CD4-positive, alpha-beta T cell treated with Interleukin-2 at 100 ng/mL for 4 hours (primary cell): ENCODE measurements at regions not wholly inside any gene's neighbourhood (a gene's known extent, or its start where the extent isn't known, plus 50 kb on each side); places are given as distances from the start of the nearest gene placed in this dataset.
"Not testable (repeated sequence)": the region's sequence is repeated elsewhere in the genome, so short reads cannot be mapped to it uniquely, and the experiment has no call there.

Experiments used
- DNase-seq: peaks from one replicate; pipeline ENCODE4 v3.0.0-alpha.2; 2020; ENCODE audit warnings: low spot score

DNA sequence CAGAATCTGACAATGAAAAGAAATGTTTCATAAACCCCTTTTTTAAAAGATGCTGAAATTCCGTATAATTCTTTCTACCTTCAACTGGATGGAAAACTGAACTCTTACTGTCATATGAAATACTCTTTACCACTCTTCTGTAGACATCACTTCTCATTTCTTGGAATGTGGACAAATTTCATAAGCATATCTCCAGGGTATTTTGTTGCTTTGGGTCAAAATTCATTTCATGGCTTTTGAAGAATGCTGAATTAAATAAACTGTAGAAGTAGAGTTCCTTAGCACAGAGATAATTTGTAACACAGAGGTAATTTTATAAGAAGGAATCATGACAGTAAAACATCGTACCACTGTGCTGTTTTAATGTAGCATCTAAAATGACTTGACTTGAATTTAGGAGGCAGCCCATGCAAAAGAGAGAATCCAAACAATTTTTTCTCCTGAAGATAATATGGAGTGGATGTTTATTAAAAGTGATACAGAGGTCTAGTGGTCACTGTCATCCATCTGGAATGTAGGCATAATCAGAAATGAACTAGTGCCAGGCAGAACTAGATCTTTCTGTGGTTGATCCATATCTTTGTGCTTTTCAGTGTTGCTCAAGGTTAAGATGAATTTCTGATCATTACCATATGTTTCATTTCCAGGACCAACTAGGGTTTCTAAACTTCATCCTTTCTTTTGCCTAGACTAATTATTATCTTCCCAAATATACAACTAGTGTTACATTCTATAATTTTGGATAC, 492.0 kb downstream of the KIF20B start:
- DNase-seq, result no peak

GRCh38 chr10:90195288-90195840, 494.0 kb downstream of the KIF20B start:
- DNase-seq, result no peak

- no peak for DNase-seq
Observed at GRCh38 chr10:90197766-90198165, 496.4 kb downstream of the KIF20B start.

- no peak for DNase-seq
Observed at GRCh38 chr10:90199093-90199492, 497.7 kb downstream of the KIF20B start.

DNA sequence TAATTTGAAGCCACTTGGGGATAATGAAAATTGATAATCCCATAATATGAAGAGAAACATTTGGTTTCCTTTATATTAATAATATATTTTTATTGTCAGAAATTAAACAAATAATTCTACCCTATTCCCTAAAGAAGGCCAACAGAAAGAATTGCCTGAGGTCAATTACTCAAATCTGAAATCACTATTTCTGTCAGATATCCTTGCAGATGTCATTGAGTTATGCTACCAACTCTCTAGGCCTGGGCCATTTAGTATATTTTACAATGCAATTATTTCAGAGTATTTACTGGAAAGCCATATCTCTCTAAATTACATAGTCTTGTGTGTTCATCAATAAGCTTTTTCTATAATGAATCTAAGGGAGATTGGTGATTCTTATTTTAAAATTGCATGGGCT, 498.1 kb downstream of the KIF20B start:
- no peak for DNase-seq

- no peak for DNase-seq
Observed at GRCh38 chr10:90204131-90204955, 503.0 kb downstream of the KIF20B start.

- no peak for DNase-seq
Observed at GRCh38 chr10:90204956-90205314, 503.5 kb downstream of the KIF20B start.

DNA sequence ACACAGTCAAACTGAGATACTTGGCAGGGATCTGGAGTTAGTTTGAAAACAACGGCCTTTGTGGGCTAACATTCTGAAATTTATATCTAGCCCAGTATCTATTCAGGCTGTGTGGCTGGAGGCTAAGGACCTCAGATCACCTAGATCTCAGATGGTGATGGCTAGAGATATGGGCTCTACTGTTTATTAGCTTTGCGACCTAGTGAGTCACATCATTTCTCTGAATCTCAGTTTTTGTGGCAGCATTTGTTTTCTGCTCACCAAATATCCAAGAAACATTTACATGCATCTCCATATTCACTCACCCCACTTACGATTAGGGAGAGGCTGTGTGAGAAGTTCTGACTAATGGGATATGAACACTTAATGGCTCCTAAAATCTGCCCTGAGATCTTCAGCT, 503.9 kb downstream of the KIF20B start:
- DNase-seq, result no peak

DNA sequence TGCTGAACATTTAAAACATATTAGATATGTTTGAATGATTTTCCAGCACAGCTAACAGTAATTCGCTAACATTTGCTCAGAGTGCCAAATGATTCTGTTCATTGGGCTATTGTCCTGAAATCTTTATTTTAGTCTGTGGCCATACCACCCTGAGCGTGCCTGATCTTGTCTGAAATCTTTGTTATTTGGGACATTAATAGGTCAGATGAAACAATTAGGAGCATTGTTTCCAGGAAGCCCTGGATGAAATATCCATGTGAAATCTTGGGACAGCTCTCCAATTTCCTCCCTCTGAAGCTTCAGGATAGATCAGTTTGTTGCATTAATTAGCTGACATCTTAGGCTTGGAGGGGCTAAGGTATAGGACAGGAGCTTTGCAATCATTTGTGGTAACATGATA, 512.0 kb downstream of the KIF20B start:
- DNase-seq, result no peak

GRCh38 chr10:90218846-90219245, 517.5 kb downstream of the KIF20B start:
- DNase-seq, result no peak

- DNase-seq, result no peak
Observed at GRCh38 chr10:90222372-90222771, 521.0 kb downstream of the KIF20B start.

GRCh38 chr10:90222939-90223338, 521.5 kb downstream of the KIF20B start:
- DNase-seq, result no peak

- no peak for DNase-seq
Observed at GRCh38 chr10:90224791-90225566, 523.6 kb downstream of the KIF20B start.

- no peak for DNase-seq
Observed at GRCh38 chr10:90226517-90226916, 525.1 kb downstream of the KIF20B start.

DNA sequence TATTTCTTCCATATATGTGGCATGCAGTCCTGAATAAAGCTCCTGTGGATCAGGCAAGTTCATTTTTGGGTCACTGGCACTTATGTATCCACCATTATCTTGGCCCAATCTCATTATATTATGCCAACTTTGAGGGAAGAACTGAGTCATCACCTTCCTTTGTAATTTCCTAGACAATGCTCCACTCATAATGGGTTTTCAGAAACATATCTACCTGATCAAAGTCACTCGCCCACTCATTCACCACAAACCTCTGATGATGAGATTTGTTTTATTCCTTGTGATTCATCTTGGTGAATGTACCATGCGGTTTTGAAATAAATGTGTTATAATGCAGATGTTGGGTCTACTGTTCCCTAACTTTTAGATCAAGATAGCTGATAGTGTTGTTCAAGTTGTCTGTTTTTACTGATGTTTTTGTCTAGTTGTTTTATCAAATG, 525.8 kb downstream of the KIF20B start:
- no peak for DNase-seq

DNA sequence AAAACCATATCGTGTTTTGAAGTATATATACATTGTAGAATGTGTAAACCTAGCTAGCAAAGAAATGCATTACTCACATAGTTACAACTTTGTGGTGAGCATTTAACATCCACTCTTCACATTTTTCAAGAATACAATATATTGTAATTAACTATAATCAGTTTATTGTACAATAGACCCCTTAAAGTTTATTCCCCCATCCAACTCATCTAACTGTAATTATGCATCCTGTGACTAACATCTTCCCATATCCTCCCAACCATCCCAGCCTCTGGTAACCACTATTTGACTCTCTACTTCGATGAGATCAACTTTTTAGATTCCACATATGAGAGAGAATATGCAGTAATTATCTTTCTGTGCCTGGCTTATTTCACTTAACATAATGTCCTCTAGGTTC, 526.4 kb downstream of the KIF20B start:
- no peak for DNase-seq

- no peak for DNase-seq
Observed at GRCh38 chr10:90229486-90229885, 528.1 kb downstream of the KIF20B start.

DNA sequence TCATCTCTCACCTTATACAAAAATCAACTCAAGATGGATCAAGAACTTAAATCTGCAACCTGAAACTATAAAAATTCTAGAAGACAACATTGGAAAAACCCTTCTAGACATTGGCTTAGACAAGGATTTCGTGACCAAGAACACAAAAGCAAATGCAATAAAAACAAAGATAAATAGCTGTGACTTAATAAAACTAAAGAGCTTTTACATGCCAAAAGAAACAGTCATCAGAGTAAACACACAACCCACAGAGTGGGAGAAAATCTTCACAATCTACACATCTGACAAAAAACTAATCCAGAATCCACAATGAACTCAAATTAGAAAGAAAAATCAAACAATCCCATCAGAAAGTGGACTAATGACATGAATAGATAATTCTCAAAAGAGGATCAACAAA, 532.4 kb downstream of the KIF20B start:
- DNase-seq, result not testable (repeated sequence)

DNA sequence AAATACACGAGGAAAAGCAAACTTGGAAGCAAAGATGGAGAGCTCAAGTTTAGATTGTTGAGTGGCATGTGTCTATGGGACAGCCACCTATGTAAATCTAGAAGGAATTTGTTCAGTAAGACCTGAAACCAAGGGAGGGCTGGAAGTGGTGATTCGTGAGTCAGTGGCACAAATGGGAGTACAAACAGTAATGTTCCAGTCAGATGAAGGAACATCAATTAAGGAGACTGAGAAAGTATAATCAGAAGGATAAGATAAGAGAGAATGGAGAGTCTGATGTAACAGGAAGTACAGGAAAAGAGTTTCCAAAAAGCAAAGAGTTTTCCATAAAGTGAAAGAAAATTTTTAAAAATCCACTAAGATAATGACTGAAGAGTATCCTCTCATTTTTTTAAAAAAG, 544.2 kb downstream of the KIF20B start:
- no peak for DNase-seq

DNA sequence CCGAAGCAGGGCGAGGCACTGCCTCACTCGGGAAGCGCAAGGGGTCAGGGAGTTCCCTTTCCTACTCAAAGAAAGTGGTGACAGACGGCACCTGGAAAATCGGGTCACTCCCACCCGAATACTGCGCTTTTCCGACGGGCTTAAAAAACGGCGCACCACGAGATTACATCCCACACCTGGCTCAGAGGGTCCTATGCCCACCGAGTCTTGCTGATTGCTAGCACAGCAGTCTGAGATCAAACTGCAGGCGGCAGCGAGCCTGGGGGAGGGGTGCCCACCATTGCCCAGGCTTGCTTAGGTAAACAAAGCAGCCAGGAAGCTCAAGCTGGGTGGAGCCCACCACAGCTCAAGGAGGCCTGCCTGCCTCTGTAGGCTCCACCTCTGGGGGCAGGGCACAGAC, 549.4 kb downstream of the KIF20B start:
- not testable (repeated sequence) for DNase-seq

DNA sequence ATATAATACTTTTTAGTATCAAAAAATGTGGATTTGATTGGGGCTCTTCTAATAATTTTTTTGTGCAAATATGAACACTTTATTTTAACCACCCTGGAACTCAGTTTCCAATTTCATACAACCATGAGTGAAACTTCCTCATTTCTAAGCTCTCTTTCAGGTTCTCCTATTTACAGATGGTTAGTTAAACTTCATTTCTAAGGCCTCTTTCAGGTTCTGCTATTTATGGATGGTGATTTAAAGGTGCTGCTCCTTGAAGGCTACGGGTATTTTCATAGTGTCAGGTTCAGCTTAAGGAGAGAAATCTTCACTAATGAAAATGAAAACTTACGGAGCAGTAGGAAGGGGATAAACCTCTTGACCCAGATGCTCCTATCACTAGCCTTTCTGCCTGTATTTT, 568.3 kb downstream of the KIF20B start:
- DNase-seq, result no peak

GRCh38 chr10:90274721-90275468, 573.5 kb downstream of the KIF20B start:
- DNase-seq, result no peak
